GM12891 (cell line): ENCODE measurements at regions not wholly inside any gene's neighbourhood (a gene's known extent, or its start where the extent isn't known, plus 50 kb on each side); places are given as distances from the start of the nearest gene placed in this dataset.

Experiments used
- PAX5 ChIP-seq: IDR thresholded peaks from 2 replicates; pipeline ENCODE4 v1.6.1; 2011; ENCODE audit warnings: low read length, moderate library complexity, mild to moderate bottlenecking; ENCODE audit not compliant: insufficient read depth, severe bottlenecking
- POLR2A ChIP-seq: IDR thresholded peaks from 2 replicates; pipeline ENCODE4 v1.6.1; 2011; ENCODE audit warnings: low read depth, low read length, control low read depth
- POLR2AphosphoS5 ChIP-seq: IDR thresholded peaks from 2 replicates; pipeline ENCODE4 v1.6.1; 2011; ENCODE audit warnings: low read depth, low read length, control low read depth
- POU2F2 ChIP-seq: IDR thresholded peaks from 2 replicates; pipeline ENCODE4 v1.6.1; 2011; ENCODE audit warnings: low read depth, mild to moderate bottlenecking, control low read depth, low read length, moderate library complexity
- TAF1 ChIP-seq: IDR thresholded peaks from 2 replicates; pipeline ENCODE4 v1.6.1; 2011; ENCODE audit warnings: low read depth, low read length, control low read depth

GRCh38 chr4:156117743-156118142 is 164.1 kb upstream of the CTSO start:
- no peak for TF ChIP-seq POLR2A
- TF ChIP-seq POLR2AphosphoS5 = no peak
- no peak for TF ChIP-seq POU2F2
- TF ChIP-seq TAF1 = no peak
- no peak for TF ChIP-seq PAX5
